IPS-NIHi7 (cell line): ENCODE measurements at regions not wholly inside any gene's neighbourhood (a gene's known extent, or its start where the extent isn't known, plus 50 kb on each side); places are given as distances from the start of the nearest gene placed in this dataset.
"Not testable (repeated sequence)": the region's sequence is repeated elsewhere in the genome, so short reads cannot be mapped to it uniquely, and the experiment has no call there.

Experiments
- DNase-seq: peaks from one replicate; pipeline ENCODE4 v3.0.0; 2012; ENCODE audit warnings: mixed read lengths; ENCODE audit errors: extremely low spot score

DNA sequence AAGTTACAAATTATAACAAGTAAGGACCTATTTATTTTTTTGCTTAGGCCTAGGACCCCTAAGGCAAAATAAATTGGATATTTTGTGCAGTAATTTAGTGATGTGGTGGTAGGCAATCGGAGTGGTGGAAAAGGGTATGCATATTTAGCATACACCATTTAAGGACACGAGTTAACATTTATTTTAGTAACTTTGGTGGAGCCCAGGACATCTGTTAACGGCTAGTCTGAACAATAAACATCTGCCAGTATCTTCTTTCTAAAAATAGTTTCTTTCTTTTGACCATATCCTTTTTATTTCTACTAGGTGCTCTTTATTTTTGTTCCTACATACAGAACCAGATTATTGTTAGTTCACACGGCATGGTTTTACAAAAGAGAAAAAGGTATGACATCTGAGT, 326.3 kb downstream of the CHL1 start:
- DNase-seq, result no peak

- DNase-seq, result no peak
These were observed 328.9 kb downstream of the CHL1 start for GRCh38 chr3:525415-525814.

GRCh38 chr3:535566-536416, 339.2 kb downstream of the CHL1 start:
- no peak for DNase-seq

- no peak for DNase-seq
These were observed 339.9 kb downstream of the CHL1 start for GRCh38 chr3:536417-536813.

DNA sequence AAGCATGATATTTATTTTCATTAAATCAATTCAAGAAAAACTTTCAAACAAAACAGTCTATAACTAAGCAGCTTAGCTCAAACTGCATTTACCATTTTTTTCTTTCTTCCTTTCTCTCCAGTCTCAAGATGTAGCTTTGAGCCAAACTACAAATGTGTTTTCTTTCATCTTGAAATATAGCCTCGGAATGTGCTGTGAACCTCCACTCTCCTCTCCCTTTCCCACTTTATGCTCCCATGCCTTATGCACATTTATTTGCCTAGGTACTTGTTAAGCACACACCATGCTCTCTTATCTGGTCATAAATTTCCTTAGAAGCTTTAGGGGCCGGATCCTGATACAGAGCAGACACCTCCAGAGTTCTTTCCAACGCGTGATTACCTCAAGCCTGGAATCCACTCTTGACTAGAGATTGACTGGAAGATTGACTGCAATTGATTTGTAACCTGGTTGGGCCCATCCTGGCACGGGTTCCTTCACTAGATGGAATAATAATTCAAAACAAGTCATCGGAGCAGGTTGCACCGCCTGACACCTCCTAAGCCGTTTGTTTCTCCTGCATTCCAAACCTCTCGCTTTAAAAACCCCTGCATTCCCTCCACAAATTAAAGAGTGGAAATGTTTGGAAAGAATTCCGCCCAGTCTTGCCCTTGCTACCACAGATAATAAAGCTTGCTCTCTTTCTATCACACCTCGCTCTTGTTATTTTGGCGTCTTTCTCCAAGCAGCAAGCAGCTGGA, 344.7 kb downstream of the CHL1 start:
- no peak for DNase-seq

- DNase-seq, result no peak
These were observed 345.5 kb downstream of the CHL1 start for GRCh38 chr3:542021-542420.

- no peak for DNase-seq
These were observed 353.1 kb downstream of the CHL1 start for GRCh38 chr3:549636-550035.

DNA sequence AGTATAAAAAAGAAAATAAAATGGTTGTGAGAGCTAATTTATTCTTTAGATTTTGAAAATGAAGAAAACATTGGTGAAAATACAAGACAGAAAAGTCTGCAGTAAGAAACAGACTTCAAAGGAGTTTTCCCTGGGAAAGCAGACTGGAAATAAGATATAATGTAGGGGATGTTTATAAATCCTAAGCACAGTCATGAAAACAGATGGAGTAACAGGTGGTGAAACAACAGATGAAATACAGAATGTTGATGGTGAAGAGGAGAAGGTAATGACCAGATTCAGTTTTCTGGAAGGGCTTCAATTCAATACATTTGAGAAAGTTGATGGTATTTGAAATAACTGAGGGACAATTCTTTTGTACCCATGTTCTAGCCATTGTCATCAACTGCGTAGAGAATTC, 353.9 kb downstream of the CHL1 start:
- no peak for DNase-seq

DNA sequence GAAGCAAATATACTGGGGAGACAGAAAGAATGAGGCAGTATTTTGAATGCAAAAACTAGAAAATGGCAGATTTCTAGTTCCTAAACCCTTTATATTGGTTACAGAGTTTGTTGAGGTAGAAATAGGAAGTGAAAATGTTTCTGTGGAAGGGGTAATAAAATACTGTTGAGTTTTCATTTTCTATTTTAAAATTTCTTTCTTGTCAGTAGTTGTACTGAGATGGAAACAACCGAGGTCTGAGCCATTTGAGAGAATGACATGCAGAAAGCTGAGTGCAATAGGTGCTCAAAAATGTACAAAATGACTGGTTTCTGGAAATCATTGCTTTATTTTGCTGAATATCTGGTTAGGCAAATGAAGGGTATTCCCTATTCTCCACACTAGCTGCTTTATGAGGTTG, 361.4 kb downstream of the CHL1 start:
- DNase-seq, result no peak

DNA sequence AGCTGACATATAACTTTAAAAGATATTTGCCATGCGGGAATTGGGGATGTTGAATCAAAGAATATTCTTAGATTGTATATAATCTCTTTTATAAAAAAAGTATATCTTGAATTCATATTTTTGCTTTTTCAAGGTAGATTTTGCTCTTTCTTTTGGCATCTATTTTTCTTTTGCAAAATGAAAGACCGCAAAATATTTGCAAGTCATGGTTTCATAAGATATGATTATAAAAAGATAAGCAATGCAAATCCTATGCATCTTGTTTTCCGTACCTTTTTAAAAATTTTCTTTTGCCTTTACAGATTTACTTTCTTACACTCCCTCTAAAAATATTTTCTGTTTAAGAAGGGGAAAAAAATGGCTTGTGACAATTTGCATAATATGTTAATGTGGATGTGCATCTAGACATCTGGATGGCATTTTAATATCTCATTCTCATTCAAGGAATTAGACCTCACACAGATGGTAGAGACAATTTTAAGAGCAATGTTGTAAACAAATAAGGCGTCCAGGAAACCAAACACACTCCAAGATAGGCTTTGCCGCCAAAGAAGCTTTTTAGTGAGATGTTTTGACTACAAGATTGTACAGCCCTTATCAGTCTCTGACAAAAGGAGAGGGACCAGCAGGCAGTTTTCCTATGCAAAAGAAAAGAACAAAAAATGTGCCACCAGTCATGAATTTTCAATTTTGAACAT, 371.1 kb downstream of the CHL1 start:
- no peak for DNase-seq

- DNase-seq, result not testable (repeated sequence)
These were observed 383.0 kb downstream of the CHL1 start for GRCh38 chr3:579529-579928.

GRCh38 chr3:589066-589465, 392.5 kb downstream of the CHL1 start:
- not testable (repeated sequence) for DNase-seq

- DNase-seq, result not testable (repeated sequence)
These were observed 400.7 kb downstream of the CHL1 start for GRCh38 chr3:597304-597703.

DNA sequence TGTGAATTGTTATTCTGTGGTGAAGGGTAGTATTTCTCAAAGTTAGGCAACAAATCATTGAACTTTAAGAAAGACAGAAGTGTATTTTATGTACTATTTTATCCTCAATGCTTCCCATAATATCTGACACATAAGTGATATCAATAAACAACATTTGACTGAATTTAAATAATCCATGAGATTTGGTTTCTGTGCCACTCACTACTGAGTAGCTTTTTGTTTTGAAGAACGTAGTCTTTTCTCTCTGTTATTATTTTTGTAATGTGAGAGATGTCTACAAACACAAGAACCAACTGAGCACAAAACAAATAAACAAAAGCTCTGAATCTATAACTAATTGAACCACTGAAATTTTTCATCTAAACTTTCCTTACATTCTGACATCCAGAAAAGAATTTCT, 401.2 kb downstream of the CHL1 start:
- not testable (repeated sequence) for DNase-seq

DNA sequence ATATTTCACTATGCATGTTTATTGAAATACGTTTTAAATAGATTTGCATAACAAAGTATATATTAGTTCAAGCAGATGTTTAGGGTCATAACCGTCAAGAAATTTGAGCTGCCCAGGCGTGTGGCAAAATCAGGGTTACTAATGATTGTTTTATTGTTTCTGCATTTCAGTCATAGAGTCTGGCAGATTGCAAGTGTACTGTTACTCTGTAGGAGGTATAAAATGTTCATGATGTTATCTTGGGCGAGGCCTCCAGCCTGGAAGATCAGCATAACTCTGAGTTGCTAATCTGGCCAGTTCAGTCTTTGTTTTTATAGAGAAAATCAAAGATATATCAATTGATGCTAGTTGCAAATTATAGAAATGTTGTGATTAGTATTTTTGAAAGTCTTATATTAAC, 410.9 kb downstream of the CHL1 start:
- not testable (repeated sequence) for DNase-seq

DNA sequence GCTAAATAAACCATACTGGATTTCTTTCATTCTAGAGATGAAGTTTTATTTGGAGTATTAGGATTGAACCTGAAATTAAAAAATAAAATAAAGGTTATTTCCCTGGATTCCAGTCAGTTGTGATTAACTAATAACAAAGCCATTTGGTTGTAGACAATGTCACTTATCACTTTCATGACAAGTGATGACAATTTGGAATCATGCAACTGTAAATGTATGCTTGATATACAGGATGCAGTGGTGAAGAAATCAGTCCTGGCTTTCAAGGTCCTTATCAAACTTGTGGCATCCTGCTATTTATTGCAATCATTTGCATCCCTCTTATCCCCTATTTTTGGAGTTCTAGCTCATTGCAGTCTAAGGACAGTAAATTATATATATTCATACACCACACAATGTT, 425.2 kb downstream of the CHL1 start:
- DNase-seq, result no peak

- no peak for DNase-seq
These were observed 425.8 kb downstream of the CHL1 start for GRCh38 chr3:622314-622713.

DNA sequence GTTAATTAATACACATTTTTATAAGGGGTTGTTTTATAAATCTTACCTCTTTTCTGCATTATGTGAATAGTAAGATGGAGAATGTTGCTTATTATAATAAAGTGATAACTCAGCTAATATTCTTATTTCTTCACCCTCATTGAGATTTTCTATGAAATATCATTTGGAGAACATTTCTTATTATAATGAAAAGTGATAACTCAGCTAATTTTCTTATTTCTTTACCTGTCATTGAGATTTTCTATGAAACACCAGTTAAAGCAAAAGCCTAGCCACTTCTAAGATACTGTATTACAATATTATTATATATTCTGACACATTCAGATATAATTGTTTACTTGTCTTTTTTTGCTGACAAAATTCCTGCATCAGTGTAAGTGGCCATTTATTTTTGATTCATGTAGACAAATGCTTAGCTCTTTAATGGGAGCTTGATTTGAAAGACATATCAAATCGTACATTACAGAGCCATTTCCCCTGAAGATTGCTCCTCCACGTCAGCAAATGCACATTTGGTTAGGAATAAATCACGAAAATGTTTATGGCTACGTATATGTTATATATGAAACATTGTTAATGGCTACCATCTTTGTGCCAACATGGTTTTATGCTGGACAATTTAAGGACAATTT, 427.5 kb downstream of the CHL1 start:
- no peak for DNase-seq

GRCh38 chr3:632571-633170, 436.1 kb downstream of the CHL1 start:
- DNase-seq, result peak; percentile 22

- DNase-seq, result no peak
These were observed 437.9 kb downstream of the CHL1 start for GRCh38 chr3:634511-634910.

- no peak for DNase-seq
These were observed 438.8 kb downstream of the CHL1 start for GRCh38 chr3:635393-635792.

- DNase-seq, result no peak
These were observed 446.8 kb downstream of the CHL1 start for GRCh38 chr3:643376-643775.
